HG02943 (cell line): ENCODE measurements at regions not wholly inside any gene's neighbourhood (a gene's known extent, or its start where the extent isn't known, plus 50 kb on each side); places are given as distances from the start of the nearest gene placed in this dataset.

Source experiments
- ATAC-seq: cut with Tn5 transposase; IDR thresholded peaks from one replicate; pipeline ENCODE4 v1.9.1; 2021; ENCODE audit warnings: mild to moderate bottlenecking, low read depth, moderate library complexity; ENCODE audit not compliant: unreplicated experiment

GRCh38 chr3:72446218-72447058 is 401.8 kb downstream of the SHQ1 start, which contains the start of gene RYBP:
Gene RYBP, minus strand, starts transcription at chr3:72446621.
- peak; percentile 18 for ATAC-seq

GRCh38 chr3:72445827-72446217 is 402.4 kb downstream of the SHQ1 start:
- no peak for ATAC-seq

DNA sequence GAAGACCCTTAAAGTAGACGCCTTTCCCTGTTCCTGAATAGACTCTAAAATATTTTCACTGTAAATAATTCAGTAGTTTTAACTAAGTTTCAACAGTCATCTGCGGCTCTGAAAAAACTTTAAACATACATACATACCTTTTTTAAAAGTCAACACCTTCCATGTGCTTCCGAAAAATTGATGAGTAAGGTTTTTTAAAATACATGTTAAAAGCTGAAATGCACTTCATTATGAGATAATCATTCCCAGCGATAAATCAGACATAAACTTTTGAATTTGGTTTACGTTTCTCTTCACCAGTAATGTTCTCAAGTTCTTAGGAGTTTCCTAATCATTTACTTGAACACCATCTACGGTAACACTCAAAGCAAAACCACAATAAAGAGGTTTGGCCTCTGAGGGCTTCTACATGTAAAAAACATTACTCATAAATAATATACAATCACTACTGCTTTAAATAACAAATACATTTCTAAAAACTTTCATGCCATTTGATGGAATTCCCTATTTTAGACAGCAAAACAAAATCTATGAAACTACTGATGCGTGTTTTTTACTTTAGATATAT is 403.5 kb downstream of the SHQ1 start:
- ATAC-seq, result no peak

DNA sequence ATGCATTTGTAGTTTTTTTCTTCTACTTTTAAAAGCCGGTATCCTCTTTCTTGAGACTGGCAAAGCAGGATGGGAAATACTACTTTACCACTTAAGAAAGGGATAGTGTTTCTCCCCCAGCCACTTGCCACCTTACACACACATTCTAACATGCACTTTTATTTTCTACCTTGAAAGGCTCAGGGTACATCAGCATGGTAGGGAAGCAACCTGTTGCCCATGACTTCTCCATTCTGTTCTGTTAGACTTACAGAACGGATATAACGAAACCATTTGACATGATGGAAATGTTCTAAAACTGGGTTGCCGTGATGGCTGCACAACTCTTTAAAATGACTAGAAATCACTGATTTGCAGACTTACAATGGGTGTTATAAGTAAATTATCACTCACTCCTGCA is 405.5 kb downstream of the SHQ1 start:
- ATAC-seq, result no peak

GRCh38 chr3:72441284-72441994 is 406.8 kb downstream of the SHQ1 start:
- ATAC-seq, result no peak

DNA sequence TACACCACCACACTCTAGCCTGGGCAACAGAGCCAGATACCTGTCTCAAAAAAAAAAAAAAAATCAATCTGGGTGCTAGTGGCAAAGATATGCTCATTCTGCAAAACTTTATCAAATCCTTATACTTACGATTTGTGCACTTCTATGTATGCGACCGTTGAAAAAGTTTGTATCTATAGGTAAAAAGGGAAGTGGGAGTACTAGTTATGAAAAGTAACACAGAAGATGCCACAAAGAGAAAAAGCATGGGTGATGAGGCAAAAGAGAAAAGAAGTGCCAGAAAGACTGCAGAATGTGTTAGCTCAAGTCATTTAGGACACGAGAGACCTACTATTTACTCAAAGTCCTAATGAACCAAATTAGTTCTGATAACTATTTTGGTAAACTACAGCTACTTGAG is 407.8 kb downstream of the SHQ1 start:
- no peak for ATAC-seq

DNA sequence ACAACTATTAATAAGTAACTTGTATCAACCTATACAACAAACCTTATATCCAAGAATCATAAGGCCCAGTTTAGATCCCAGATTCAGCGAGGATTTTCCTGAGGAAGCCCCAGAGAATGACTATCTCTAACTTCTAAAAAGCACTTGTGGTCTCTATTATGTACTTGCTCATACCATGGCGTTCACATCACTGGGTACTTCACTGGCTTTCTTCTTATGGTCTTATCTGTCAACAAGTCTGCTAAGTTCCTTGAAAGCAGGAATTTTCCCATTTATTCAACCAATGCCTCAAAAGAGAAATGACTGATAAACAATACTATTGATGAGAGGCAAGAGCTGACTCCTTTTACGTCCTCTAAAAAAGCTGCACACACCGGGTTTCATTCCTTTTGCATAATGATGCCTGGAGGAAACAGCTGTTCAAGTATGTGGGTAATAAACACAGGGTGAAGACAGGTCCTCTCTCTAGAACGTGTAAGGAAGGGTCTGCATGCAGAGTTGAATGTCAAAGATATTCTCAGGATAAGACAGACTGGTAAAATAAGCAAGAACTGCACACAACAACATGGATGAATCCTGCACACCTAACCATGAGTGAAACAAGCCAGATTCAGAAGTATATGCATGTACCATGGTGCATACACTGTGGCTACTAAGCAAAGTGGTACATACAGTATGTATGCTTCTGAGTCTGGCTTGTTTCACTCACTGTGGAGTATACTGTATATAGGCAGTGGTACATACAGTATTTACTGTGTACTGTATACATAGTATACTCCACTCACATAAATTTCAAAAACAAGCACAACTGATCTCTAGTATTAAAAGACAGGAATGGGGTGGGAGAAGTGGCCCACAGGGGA is 408.7 kb downstream of the SHQ1 start:
- no peak for ATAC-seq

DNA sequence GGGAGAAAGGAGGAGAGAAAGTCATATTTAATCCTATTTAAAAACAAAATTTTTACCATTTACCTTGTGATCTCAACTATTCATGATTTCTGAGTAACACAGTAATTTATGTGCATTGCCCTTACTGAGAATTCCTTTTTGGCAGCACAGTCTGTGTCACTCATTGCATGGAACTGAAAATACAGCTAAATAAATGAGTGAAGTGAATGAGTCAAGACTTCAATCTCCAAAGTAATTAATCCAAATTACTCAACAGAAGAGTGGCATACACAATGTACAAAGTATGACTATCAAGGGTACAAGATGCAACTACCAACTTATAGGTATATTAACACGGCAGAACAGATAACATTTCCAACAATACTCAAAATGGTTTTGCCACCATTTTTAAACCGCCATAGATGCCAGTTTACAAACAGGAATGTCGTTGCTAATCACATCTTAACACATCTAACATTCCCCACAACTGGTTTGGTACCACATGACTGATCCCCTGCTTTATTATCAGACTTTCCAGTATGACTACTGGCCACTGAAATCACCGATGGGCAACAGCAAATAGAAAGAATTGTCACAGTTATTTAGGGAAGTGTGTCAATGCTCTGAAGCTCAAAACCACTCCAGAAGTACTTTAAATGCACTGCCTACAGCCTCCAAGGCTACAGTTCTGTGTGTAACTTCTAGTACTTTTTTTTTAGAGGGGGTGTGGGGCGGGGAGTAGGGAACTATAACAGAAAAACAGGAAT is 410.4 kb downstream of the SHQ1 start:
- no peak for ATAC-seq

DNA sequence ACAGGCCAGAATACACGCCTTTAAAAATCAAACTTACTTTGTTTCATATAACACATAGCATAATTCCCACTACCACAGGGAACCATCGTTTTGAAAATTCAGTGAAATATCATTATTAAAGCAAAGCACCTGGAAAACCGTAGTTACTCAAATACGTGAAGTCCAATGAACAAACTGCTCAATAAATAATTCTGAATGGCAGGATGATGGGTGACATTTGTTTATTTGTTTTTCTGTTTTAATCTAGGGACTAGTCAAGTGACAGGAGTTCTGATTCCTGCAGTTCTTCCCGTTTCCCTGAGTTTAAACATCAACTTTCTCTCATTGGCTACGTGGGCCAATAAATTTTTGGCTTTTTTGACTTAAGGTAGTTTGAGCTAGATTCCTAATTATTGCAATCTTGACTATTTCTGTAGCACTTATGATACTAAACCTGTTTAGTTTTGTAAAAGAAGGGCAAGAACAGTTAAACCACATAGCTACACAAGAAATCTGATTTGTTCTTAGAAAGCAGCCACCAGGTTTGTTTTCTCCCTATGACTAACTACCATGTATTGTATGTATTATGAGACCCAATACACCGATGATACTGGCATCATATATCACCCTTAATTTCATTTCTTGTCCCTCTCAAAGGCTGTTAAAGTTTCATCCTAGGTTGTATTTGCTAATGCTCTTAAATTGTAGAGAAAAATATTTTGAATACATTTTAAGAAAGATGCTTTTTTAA is 411.2 kb downstream of the SHQ1 start:
- ATAC-seq, result no peak

- no peak for ATAC-seq
Measured at GRCh38 chr3:72434296-72434695, 413.9 kb downstream of the SHQ1 start.

GRCh38 chr3:72432246-72432645 is 416.0 kb downstream of the SHQ1 start:
- no peak for ATAC-seq

DNA sequence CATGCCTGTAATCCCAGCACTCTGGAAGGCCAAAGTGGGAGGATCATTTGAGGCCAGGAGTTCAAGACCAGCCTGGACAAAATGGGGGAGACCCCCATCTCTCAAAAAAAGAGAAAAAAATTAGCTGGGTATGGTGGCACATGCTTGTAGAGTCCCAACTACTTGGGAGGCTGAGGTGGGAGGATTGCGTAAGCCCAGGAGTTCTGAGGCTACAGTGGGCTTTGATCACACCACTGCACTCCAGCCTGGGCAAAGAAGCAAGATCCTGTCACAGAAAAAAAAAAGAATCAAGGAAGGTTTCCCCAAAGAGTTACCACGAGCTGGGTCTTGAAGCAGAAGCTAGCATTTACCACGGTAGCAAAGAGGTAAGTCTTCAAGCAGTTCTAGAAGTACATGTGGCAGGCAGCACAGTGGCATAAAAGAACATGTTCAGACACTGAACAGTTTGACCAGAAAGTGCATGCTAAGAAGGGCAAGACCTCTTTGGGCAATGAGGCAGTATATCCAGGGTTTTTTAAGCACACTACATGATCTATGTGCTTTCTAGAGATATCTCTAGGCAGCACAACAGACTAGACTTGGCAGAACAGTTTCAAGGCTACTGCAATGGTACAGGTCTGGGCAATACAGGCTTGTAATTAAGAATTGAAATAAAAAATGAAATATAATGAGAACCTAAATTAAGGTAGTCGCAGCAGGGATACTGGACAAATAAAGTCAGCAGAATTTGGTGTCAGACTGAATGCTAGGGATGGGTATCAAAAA is 418.5 kb downstream of the SHQ1 start:
- no peak for ATAC-seq

DNA sequence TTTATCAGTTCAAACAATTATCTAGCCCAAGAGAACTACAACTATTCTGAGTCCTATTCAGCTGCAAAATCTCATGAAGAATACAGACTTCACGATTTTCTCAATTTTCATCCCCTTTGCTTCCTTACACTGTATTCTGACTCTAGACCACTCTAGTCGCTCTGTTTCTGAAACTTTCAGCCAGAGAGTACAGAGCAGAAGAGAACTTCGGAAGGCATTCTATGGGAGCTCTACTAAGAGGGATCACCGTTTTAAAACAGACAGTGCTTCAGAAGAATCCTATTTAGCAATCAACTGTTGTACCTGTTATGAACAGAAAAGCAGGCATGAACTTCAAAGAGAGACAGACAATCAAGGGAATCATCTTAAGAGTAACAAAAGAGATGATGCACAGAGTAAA is 419.4 kb downstream of the SHQ1 start:
- no peak for ATAC-seq

GRCh38 chr3:72427624-72428023 is 420.6 kb downstream of the SHQ1 start:
- no peak for ATAC-seq

- ATAC-seq, result no peak
Measured at GRCh38 chr3:72426618-72427397, 421.4 kb downstream of the SHQ1 start.

DNA sequence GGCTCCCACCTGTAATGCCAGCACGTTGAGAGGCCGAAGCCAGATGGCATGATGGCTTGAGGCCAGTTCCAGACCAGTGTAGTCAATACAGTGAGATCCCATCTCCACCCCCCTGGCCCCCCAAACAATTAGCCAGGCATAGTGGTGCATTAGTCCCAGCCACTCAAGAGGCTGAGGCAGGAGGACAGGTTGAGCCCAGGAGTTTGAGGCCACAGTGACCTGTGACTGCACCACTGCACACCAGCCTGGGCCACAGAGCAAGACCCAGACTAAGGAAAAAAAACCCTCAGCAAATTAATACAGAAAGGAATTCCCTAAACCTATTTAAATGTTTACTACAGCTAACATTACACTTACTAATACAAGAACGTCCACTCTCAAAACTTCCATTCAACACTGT is 424.6 kb downstream of the SHQ1 start:
- ATAC-seq, result no peak

- ATAC-seq, result no peak
Measured at GRCh38 chr3:72421786-72422185, 426.5 kb downstream of the SHQ1 start.

- no peak for ATAC-seq
Measured at GRCh38 chr3:72421126-72421525, 427.1 kb downstream of the SHQ1 start.
